Astrocyte (in vitro differentiated cells and primary cell): ENCODE measurements at regions not wholly inside any gene's neighbourhood (a gene's known extent, or its start where the extent isn't known, plus 50 kb on each side); places are given as distances from the start of the nearest gene placed in this dataset.
A peak's percentile ranks its signal among the peaks of the same experiment; 100 is the strongest.

Experiments used
- DNase-seq: peaks from one replicate; pipeline ENCODE4 v3.0.0-alpha.2; 2010; ENCODE audit warnings: low read depth
- FAIRE-seq: peaks from 2 replicates; lab custom pipeline; 2011; peaks lifted over from hg19 to GRCh38; lab: Jason Lieb, UNC
- H2AFZ ChIP-seq: 2 replicates; pipeline ENCODE4 v1.6.0; 2012; ENCODE audit warnings: low read depth, low read length, inconsistent platforms
- H3K27ac ChIP-seq: 2 replicates; pipeline ENCODE4 v1.5.1; 2011; ENCODE audit warnings: low read depth, low read length, inconsistent platforms
- H3K27me3 ChIP-seq: 2 replicates; pipeline ENCODE4 v1.6.0; 2011; ENCODE audit warnings: low read length, inconsistent platforms; ENCODE audit not compliant: insufficient read depth
- H3K36me3 ChIP-seq: 2 replicates; pipeline ENCODE4 v1.5.1; 2011; ENCODE audit warnings: low read length, inconsistent platforms; ENCODE audit not compliant: insufficient read depth
- H3K4me1 ChIP-seq: 2 replicates; pipeline ENCODE4 v1.5.1; 2011; ENCODE audit warnings: low read length, inconsistent platforms; ENCODE audit not compliant: insufficient read depth
- H3K4me2 ChIP-seq: 2 replicates; pipeline ENCODE4 v1.6.0; 2012; ENCODE audit warnings: low read length, inconsistent platforms
- H3K4me3 ChIP-seq: 2 replicates; pipeline ENCODE4 v1.5.1; 2011; ENCODE audit warnings: low read depth, mild to moderate bottlenecking, low read length, inconsistent platforms; ENCODE audit not compliant: insufficient read depth
- H3K79me2 ChIP-seq: 2 replicates; pipeline ENCODE4 v1.6.0; 2012; ENCODE audit warnings: mild to moderate bottlenecking, low read length, inconsistent platforms; ENCODE audit not compliant: insufficient read depth
- H3K9ac ChIP-seq: 2 replicates; pipeline ENCODE4 v1.6.0; 2012; ENCODE audit warnings: mild to moderate bottlenecking, low read length, inconsistent platforms
- H3K9me3 ChIP-seq: 2 replicates; pipeline ENCODE4 v1.5.1; 2012; ENCODE audit warnings: low read depth, mild to moderate bottlenecking, low read length, inconsistent platforms; ENCODE audit not compliant: insufficient read depth
- H4K20me1 ChIP-seq: 2 replicates; pipeline ENCODE4 v1.6.0; 2012; ENCODE audit warnings: low read length, inconsistent platforms; ENCODE audit not compliant: insufficient read depth
- H3K27ac Mint-ChIP-seq: one replicate; pipeline ENCODE4 v1.8.0; 2021; ENCODE audit warnings: mild to moderate bottlenecking, mixed read lengths; ENCODE audit not compliant: unreplicated experiment
- H3K27me3 Mint-ChIP-seq: one replicate; pipeline ENCODE4 v1.8.0; 2021; ENCODE audit warnings: low read depth, mixed read lengths; ENCODE audit not compliant: unreplicated experiment
- H3K36me3 Mint-ChIP-seq: one replicate; pipeline ENCODE4 v1.8.0; 2021; ENCODE audit warnings: low read depth, mixed read lengths; ENCODE audit not compliant: unreplicated experiment
- H3K4me1 Mint-ChIP-seq: one replicate; pipeline ENCODE4 v1.8.0; 2021; ENCODE audit warnings: low read depth, mixed read lengths; ENCODE audit not compliant: unreplicated experiment
- H3K4me3 Mint-ChIP-seq: one replicate; pipeline ENCODE4 v1.8.0; 2021; ENCODE audit warnings: mild to moderate bottlenecking, moderate library complexity, mixed read lengths; ENCODE audit not compliant: unreplicated experiment
- H3K9me3 Mint-ChIP-seq: one replicate; pipeline ENCODE4 v1.8.0; 2021; ENCODE audit warnings: mild to moderate bottlenecking, mixed read lengths; ENCODE audit not compliant: unreplicated experiment
- EZH2 ChIP-seq: IDR thresholded peaks from 2 replicates; pipeline ENCODE4 v1.6.1; 2012; ENCODE audit warnings: mild to moderate bottlenecking, low read length, inconsistent platforms; ENCODE audit not compliant: insufficient read depth
- TF ChIP-seq, protein P1 (sequence below): IDR thresholded peaks from 2 replicates; pipeline ENCODE4 v1.5.1; 2011; ENCODE audit warnings: low read depth, mild to moderate bottlenecking, inconsistent platforms, low read length, moderate library complexity; ENCODE audit not compliant: insufficient read depth

DNA sequence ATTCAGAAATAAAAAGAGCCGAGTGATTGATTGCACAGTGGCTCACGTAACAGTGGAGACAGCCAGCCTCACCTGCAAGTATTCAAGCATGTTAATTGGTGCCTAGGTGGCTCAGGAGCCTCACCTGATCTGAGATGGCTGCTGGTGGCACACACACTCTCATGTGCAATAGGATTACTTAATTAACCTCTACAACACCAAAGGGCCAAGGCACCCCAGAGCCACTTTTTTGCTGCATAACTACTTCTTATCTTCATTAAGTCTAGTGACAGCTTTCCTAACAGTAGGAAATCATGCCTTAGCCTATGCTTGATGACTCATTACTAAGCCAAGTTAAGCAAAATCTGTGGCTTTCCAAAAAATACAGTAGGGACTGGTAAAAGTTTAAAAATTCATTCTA, 117.3 kb upstream of the NOCT start:
- Histone ChIP-seq H3K4me1 (peaks cover 21% of the 10 kb centered on the region), H3K4me2 (peak overlapping the region; percentile 79), H3K9ac (peak overlapping the region; percentile 43), H3K4me3 (peak overlapping the region; percentile 7), H4K20me1 (no peaks in the 10 kb centered on the region), H3K27me3 (no peaks in the 10 kb centered on the region), H3K36me3 (no peaks in the 10 kb centered on the region), H3K79me2 (no peaks in the 10 kb centered on the region), H3K27ac (peak overlapping the region; percentile 64), H2AFZ (no peak overlapping the region), H3K9me3 (no peaks in the 10 kb centered on the region)
- Mint-ChIP-seq H3K36me3 (no peaks in the 10 kb centered on the region), H3K9me3 (no peaks in the 10 kb centered on the region), H3K4me1 (peaks cover 17% of the 10 kb centered on the region), H3K27me3 (no peaks in the 10 kb centered on the region), H3K4me3 (no peak overlapping the region), H3K27ac (no peak overlapping the region)
- no peak for TF ChIP-seq EZH2
- TF ChIP-seq, protein P1, sequence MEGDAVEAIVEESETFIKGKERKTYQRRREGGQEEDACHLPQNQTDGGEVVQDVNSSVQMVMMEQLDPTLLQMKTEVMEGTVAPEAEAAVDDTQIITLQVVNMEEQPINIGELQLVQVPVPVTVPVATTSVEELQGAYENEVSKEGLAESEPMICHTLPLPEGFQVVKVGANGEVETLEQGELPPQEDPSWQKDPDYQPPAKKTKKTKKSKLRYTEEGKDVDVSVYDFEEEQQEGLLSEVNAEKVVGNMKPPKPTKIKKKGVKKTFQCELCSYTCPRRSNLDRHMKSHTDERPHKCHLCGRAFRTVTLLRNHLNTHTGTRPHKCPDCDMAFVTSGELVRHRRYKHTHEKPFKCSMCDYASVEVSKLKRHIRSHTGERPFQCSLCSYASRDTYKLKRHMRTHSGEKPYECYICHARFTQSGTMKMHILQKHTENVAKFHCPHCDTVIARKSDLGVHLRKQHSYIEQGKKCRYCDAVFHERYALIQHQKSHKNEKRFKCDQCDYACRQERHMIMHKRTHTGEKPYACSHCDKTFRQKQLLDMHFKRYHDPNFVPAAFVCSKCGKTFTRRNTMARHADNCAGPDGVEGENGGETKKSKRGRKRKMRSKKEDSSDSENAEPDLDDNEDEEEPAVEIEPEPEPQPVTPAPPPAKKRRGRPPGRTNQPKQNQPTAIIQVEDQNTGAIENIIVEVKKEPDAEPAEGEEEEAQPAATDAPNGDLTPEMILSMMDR: no peak
- DNase-seq: peak; percentile 71
- peak; percentile 62 for FAIRE-seq

DNA sequence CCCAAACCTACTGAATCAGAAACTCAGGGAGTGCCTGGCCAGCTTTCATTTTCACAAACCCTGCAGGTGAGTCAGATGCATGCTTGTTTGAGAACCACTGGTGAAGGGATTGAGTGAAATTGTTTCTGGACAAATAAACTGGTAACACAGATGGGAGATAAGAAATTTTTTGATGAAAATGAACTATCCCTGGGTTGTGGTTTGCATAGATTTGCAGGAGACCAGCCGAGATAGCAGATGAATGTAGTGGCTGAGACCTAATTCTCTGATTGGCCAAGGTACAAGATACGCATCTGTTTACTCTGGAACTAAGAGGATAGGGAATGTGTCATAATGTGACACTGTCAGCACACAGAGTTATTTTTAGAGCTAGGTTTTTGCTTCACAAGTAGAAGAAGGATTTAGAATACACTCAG, 117.8 kb upstream of the NOCT start:
- DNase-seq: peak; percentile 98

GRCh38 chr4:138894709-138895108, 120.9 kb upstream of the NOCT start:
- Mint-ChIP-seq H3K36me3 (no peaks in the 10 kb centered on the region), H3K4me3 (no peak overlapping the region), H3K27ac (no peak overlapping the region), H3K4me1 (peaks cover 26% of the 10 kb centered on the region), H3K27me3 (no peaks in the 10 kb centered on the region), H3K9me3 (no peaks in the 10 kb centered on the region)
- H3K36me3 ChIP-seq: no peaks in the 10 kb centered on the region
- FAIRE-seq: no peak
- TF ChIP-seq, protein P1: no peak
- TF ChIP-seq EZH2: no peak
- no peak for DNase-seq
- H3K9me3 ChIP-seq: no peaks in the 10 kb centered on the region
- H3K27me3 ChIP-seq: no peaks in the 10 kb centered on the region
- H3K4me2 ChIP-seq: no peak overlapping the region
- H3K4me1 ChIP-seq: peaks cover 36% of the 10 kb centered on the region
- no peak overlapping the region for H3K27ac ChIP-seq
- H3K79me2 ChIP-seq: no peaks in the 10 kb centered on the region
- H3K4me3 ChIP-seq: no peak overlapping the region
- no peaks in the 10 kb centered on the region for H4K20me1 ChIP-seq
- H3K9ac ChIP-seq: no peak overlapping the region
- H2AFZ ChIP-seq: no peak overlapping the region

More for the DNA sequence above, 117.8 kb upstream of the NOCT start:
- H3K27ac Mint-ChIP-seq: no peak overlapping the region
- Histone ChIP-seq H3K4me2 (peak overlapping the region; percentile 79), H3K36me3 (no peaks in the 10 kb centered on the region), H3K27ac (peak overlapping the region; percentile 64), H3K27me3 (no peaks in the 10 kb centered on the region), H3K4me3 (peak overlapping the region; percentile 7), H4K20me1 (no peaks in the 10 kb centered on the region), H3K79me2 (no peaks in the 10 kb centered on the region), H3K9me3 (no peaks in the 10 kb centered on the region), H2AFZ (no peak overlapping the region), H3K4me1 (peaks cover 21% of the 10 kb centered on the region), H3K9ac (peak overlapping the region; percentile 43)
- TF ChIP-seq, protein P1: no peak
- no peak for TF ChIP-seq EZH2
- no peak overlapping the region for H3K4me3 Mint-ChIP-seq
- FAIRE-seq: peak; percentile 98
- peaks cover 17% of the 10 kb centered on the region for H3K4me1 Mint-ChIP-seq
- H3K27me3 Mint-ChIP-seq: no peaks in the 10 kb centered on the region
- no peaks in the 10 kb centered on the region for H3K36me3 Mint-ChIP-seq
- H3K9me3 Mint-ChIP-seq: no peaks in the 10 kb centered on the region
